Trophoblast cell (in vitro differentiated cells and primary cell): ENCODE measurements at regions not wholly inside any gene's neighbourhood (a gene's known extent, or its start where the extent isn't known, plus 50 kb on each side); places are given as distances from the start of the nearest gene placed in this dataset.
A peak's percentile ranks its signal among the peaks of the same experiment; 100 is the strongest.

Source experiments
- DNase-seq, 2 donors: peaks; one replicate each; pipeline ENCODE4 v3.0.0-alpha.2; 2016
- H2AFZ ChIP-seq: 2 replicates; pipeline ENCODE4 v1.6.1; 2013; ENCODE audit warnings: low read length, moderate library complexity, mild to moderate bottlenecking; ENCODE audit not compliant: insufficient read depth, poor library complexity
- H2AK5ac ChIP-seq: 2 replicates; pipeline ENCODE4 v1.6.1; 2013; ENCODE audit warnings: mild to moderate bottlenecking, low read length
- H2BK120ac ChIP-seq: 2 replicates; pipeline ENCODE4 v1.6.1; 2013; ENCODE audit warnings: low read length, mild to moderate bottlenecking, moderate library complexity; ENCODE audit not compliant: insufficient read depth, poor library complexity
- H2BK12ac ChIP-seq: 2 replicates; pipeline ENCODE4 v1.6.1; 2013; ENCODE audit warnings: mild to moderate bottlenecking, low read length, moderate library complexity
- H2BK5ac ChIP-seq: 2 replicates; pipeline ENCODE4 v1.6.1; 2013; ENCODE audit warnings: low read length, low read depth, moderate library complexity, mild to moderate bottlenecking; ENCODE audit not compliant: poor library complexity
- H3K14ac ChIP-seq: 2 replicates; pipeline ENCODE4 v1.6.1; 2013; ENCODE audit warnings: mild to moderate bottlenecking, low read length
- H3K18ac ChIP-seq: 2 replicates; pipeline ENCODE4 v1.6.1; 2013; ENCODE audit warnings: mild to moderate bottlenecking, low read length
- H3K23ac ChIP-seq: 2 replicates; pipeline ENCODE4 v1.6.1; 2013; ENCODE audit warnings: low read length
- H3K27ac ChIP-seq: 2 replicates; pipeline ENCODE4 v1.5.1; 2013; ENCODE audit warnings: low read depth, mild to moderate bottlenecking, inconsistent platforms, low read length, moderate library complexity
- H3K27me3 ChIP-seq: 2 replicates; pipeline ENCODE4 v1.6.1; 2013; ENCODE audit warnings: inconsistent platforms, mild to moderate bottlenecking, low read length, moderate library complexity; ENCODE audit not compliant: insufficient read depth
- H3K36me3 ChIP-seq, 2 experiments: 1 replicate in 1 of 2; 2 replicates in 1 of 2; pipeline ENCODE4 v1.6.1; 2013; ENCODE audit warnings: low read length in 2 of 2, mild to moderate bottlenecking in 2 of 2, moderate library complexity in 1 of 2; ENCODE audit not compliant: insufficient read depth in 2 of 2, control insufficient read depth in 1 of 2
- H3K4ac ChIP-seq: 2 replicates; pipeline ENCODE4 v1.6.1; 2013; ENCODE audit warnings: low read depth, mild to moderate bottlenecking, low read length, moderate library complexity
- H3K4me1 ChIP-seq, 2 experiments: 1 replicate in 1 of 2; 2 replicates in 1 of 2; pipeline ENCODE4 v1.6.1; 2013; ENCODE audit warnings: low read length in 2 of 2, mild to moderate bottlenecking in 2 of 2, moderate library complexity in 1 of 2; ENCODE audit not compliant: insufficient read depth in 2 of 2, control insufficient read depth in 1 of 2
- H3K4me2 ChIP-seq: 2 replicates; pipeline ENCODE4 v1.6.1; 2013; ENCODE audit warnings: inconsistent platforms, mild to moderate bottlenecking, low read length, moderate library complexity
- H3K4me3 ChIP-seq: 2 replicates; pipeline ENCODE4 v1.5.1; 2013; ENCODE audit warnings: mild to moderate bottlenecking, low read depth, low read length, inconsistent platforms
- H3K79me1 ChIP-seq: one replicate; pipeline ENCODE4 v1.6.1; 2013; ENCODE audit warnings: low read length
- H3K79me2 ChIP-seq: 2 replicates; pipeline ENCODE4 v1.6.1; 2013; ENCODE audit warnings: low read length, mild to moderate bottlenecking; ENCODE audit not compliant: control insufficient read depth, insufficient read depth, poor library complexity
- H3K9ac ChIP-seq: 2 replicates; pipeline ENCODE4 v1.6.1; 2013; ENCODE audit warnings: mild to moderate bottlenecking, low read length
- H3K9me3 ChIP-seq: 2 replicates; pipeline ENCODE4 v1.6.1; 2013; ENCODE audit warnings: low read depth, mild to moderate bottlenecking, control low read depth, inconsistent platforms, low read length; ENCODE audit not compliant: insufficient read depth
- H4K12ac ChIP-seq: 2 replicates; pipeline ENCODE4 v1.6.1; 2013; ENCODE audit warnings: low read depth, mild to moderate bottlenecking, low read length, moderate library complexity
- H4K8ac ChIP-seq: 2 replicates; pipeline ENCODE4 v1.6.1; 2013; ENCODE audit warnings: low read depth, mild to moderate bottlenecking, low read length, moderate library complexity
- H4K91ac ChIP-seq: one replicate; pipeline ENCODE4 v1.6.1; 2013; ENCODE audit warnings: low read depth, mild to moderate bottlenecking, low read length, moderate library complexity
- WGBS: extraction: QIAGEN DNeasy Blood & Tissue Kit; methylation state at CpG from one replicate; pipeline ENCODE4 v1.1.7; 2013; ENCODE audit warnings: missing lambda C conversion rate; ENCODE audit not compliant: insufficient read length, insufficient coverage; ENCODE audit errors: extremely low coverage; 5-methylcytosine and 5-hydroxymethylcytosine counted together

DNA sequence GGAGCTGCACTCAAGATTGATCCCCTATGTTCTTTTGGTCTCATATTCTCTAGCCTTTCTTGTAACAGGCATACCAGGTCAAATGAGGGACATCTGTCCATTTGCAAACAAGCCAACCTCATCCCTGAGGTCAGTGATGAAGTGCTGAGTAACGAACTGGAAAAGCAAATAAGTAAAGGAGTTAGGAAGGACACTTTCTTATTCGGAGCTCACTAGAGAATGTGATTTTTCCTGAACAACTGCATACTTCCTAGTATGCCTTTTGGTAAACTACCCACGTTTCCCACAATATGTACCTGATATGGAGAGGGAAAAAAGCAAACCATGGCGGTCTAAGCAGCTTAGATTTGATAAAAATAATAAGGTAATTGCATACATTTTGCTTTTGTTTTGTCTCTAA, 91.0 kb upstream of the MYCBP2 start:
- Histone ChIP-seq H3K9me3 (no peaks in the 10 kb centered on the region), H2BK12ac (no peak overlapping the region), H3K4me2 (no peak overlapping the region), H2AK5ac (no peak overlapping the region), H3K14ac (no peak overlapping the region), H4K91ac (no peak overlapping the region), H3K79me1 (peaks cover 2% of the 10 kb centered on the region), H3K27ac (no peak overlapping the region), H4K12ac (no peak overlapping the region), H3K36me3 (no peaks in the 10 kb centered on the region), H2AFZ (no peak overlapping the region), H4K8ac (no peak overlapping the region), H3K4ac (no peak overlapping the region), H3K4me1 (peaks cover 3 to 7% of the 10 kb centered on the region in 2 experiments), H3K27me3 (no peaks in the 10 kb centered on the region), H3K18ac (no peak overlapping the region), H2BK120ac (no peak overlapping the region), H2BK5ac (no peak overlapping the region), H3K79me2 (no peaks in the 10 kb centered on the region), H3K4me3 (no peak overlapping the region), H3K9ac (no peak overlapping the region), H3K23ac (no peak overlapping the region)
- DNase-seq = peak; percentile 8 to 89
- WGBS = no CpG with 5 or more reads among the region's 4 CpGs

DNA sequence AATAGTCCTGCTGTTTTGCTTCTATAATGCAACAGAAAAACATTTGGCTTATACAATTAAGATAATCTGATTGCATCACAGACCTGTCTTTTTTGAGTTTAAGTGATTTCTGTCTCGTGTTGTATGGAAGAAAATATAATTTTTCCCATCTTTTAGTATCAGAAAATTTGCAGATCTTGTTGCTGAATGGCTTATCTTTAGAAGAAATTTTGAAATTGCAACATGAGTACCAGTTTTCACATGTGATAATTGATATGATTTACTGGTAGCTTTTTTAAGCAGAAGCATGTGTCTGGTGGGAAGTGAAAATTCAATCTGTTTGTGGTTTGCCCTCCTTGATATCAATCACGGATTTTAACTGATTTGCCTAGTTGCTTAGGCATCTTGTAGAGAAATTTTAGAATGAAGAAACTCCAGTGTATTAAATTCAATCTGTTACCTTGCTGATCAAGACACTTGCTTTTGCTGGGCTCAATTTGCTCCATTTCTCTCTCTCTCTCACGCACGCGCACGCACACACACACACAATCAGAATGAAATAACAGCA, 89.8 kb upstream of the MYCBP2 start:
- H3K18ac ChIP-seq = no peak overlapping the region
- H3K36me3 ChIP-seq = no peaks in the 10 kb centered on the region
- no peak overlapping the region for H3K4me2 ChIP-seq
- peaks cover 3 to 4% of the 10 kb centered on the region in 2 experiments for H3K4me1 ChIP-seq
- no peaks in the 10 kb centered on the region for H3K9me3 ChIP-seq
- H3K14ac ChIP-seq = no peak overlapping the region
- H3K4ac ChIP-seq = no peak overlapping the region
- H3K9ac ChIP-seq = no peak overlapping the region
- H2BK5ac ChIP-seq = no peak overlapping the region
- H4K91ac ChIP-seq = no peak overlapping the region
- no peak overlapping the region for H2BK12ac ChIP-seq
- no peak overlapping the region for H2AK5ac ChIP-seq
- no peak overlapping the region for H3K4me3 ChIP-seq
- H2AFZ ChIP-seq = no peak overlapping the region
- H3K27me3 ChIP-seq = no peaks in the 10 kb centered on the region
- no peak overlapping the region for H3K23ac ChIP-seq
- H3K79me2 ChIP-seq = no peaks in the 10 kb centered on the region
- H3K27ac ChIP-seq = no peak overlapping the region
- no CpG with 5 or more reads among the region's 6 CpGs for WGBS
- DNase-seq = no peak
- no peak overlapping the region for H2BK120ac ChIP-seq
- H4K12ac ChIP-seq = no peak overlapping the region
- H4K8ac ChIP-seq = no peak overlapping the region
- H3K79me1 ChIP-seq = no peaks in the 10 kb centered on the region

DNA sequence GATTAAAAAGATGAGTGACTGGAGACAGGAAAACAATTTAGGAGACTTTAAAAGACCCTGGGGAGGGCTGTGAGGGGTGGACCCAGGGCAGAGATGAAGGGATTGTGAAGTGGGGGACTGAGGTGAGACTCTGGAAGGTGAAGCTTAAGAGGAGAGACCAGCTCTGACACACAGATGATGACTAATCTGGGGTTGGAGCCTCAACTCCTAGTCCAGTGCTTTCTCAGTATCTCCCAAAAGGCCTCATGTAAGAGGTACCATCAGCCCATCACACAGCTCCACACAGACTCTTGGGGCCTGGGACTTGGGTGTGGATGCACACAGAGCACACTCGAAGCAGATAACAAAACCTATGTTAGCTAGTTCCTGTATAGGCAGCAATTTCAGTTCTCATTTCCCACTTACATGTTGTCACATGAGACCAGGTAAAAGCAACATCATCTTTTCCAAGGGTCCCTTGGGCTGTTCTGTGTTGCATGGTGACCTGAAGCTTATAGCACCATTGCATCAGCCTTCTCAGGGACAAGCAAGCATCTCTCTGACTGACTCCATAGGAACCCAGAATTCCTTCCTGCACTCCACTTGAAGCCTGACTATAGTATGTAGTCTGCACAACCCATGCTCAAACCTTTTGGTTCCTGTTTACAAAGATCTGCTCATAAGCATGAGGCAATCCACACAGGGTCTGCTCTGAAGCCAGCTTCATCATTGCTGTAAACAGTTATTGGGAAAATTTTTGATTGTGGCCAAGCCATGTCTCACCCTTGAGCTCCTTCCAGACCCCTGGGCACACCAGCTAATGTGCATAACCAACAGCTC, 88.6 kb upstream of the MYCBP2 start:
- Histone ChIP-seq H2AK5ac (no peak overlapping the region), H3K4ac (no peak overlapping the region), H3K14ac (no peak overlapping the region), H3K18ac (no peak overlapping the region), H3K23ac (no peak overlapping the region), H3K36me3 (no peaks in the 10 kb centered on the region), H3K79me1 (no peaks in the 10 kb centered on the region), H2BK12ac (no peak overlapping the region), H3K27me3 (no peaks in the 10 kb centered on the region), H4K8ac (no peak overlapping the region), H3K4me3 (no peak overlapping the region), H4K91ac (no peak overlapping the region), H3K4me1 (peaks cover 3 to 4% of the 10 kb centered on the region in 2 experiments), H2AFZ (no peak overlapping the region), H2BK120ac (no peak overlapping the region), H3K79me2 (no peaks in the 10 kb centered on the region), H3K9me3 (no peaks in the 10 kb centered on the region), H4K12ac (no peak overlapping the region), H3K27ac (no peak overlapping the region), H3K4me2 (no peak overlapping the region), H2BK5ac (no peak overlapping the region), H3K9ac (no peak overlapping the region)
- no peak for DNase-seq
- WGBS = no CpG with 5 or more reads among the region's 1 CpG

DNA sequence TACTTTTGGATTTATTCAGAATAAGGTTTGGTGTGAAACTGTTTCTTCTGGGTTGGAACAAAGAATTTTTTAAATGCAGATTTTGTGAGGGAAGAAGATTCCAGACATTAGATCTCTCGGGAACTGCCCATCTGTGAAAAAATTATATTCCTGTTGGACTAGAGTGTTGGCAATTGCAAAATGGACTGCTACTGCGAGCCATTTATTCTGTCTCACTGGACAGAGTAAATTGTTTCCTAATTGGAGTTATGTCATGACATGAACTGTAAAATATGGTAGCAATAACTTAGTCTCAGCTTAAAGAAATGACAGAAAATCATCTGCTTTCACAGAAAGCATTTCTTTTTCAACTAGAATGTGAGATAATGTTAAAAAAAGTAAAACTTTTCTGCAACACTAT, 86.0 kb upstream of the MYCBP2 start:
- Histone ChIP-seq H3K4ac (no peak overlapping the region), H2BK5ac (no peak overlapping the region), H4K12ac (no peak overlapping the region), H3K79me1 (no peaks in the 10 kb centered on the region), H3K9me3 (no peaks in the 10 kb centered on the region), H3K4me2 (no peak overlapping the region), H2AFZ (no peak overlapping the region), H3K23ac (no peak overlapping the region), H3K79me2 (no peaks in the 10 kb centered on the region), H3K36me3 (no peaks in the 10 kb centered on the region), H3K27me3 (no peaks in the 10 kb centered on the region), H2BK120ac (no peak overlapping the region), H3K4me3 (no peak overlapping the region), H2BK12ac (no peak overlapping the region), H4K8ac (no peak overlapping the region), H3K14ac (no peak overlapping the region), H4K91ac (no peak overlapping the region), H3K18ac (no peak overlapping the region), H3K27ac (no peak overlapping the region), H3K4me1 (peaks cover 5% of the 10 kb centered on the region in 2 experiments), H2AK5ac (no peak overlapping the region), H3K9ac (no peak overlapping the region)
- WGBS = no CpG with 5 or more reads among the region's 2 CpGs
- DNase-seq = no peak
